ENCODE measurements at regions not wholly inside any gene's neighbourhood (a gene's known extent, or its start where the extent isn't known, plus 50 kb on each side); places are given as distances from the start of the nearest gene placed in this dataset.

- peaks cover 4% of the 10 kb centered on the region for H3K9me3 Mint-ChIP-seq (ENCODE audit: unreplicated experiment)
- DNase-seq: no peak
- H3K4me1 Mint-ChIP-seq (ENCODE audit: low read depth, unreplicated experiment): no peaks in the 10 kb centered on the region
- H3K36me3 Mint-ChIP-seq (ENCODE audit: unreplicated experiment): peaks cover 7% of the 10 kb centered on the region
- H3K4me3 Mint-ChIP-seq (ENCODE audit: unreplicated experiment): no peak overlapping the region
- no peak for TF ChIP-seq CTCF (IDR thresholded peaks at IDR 0.05; ENCODE audit: partially characterized antibody, unreplicated experiment)
- no peaks in the 10 kb centered on the region for H3K27me3 Mint-ChIP-seq (ENCODE audit: unreplicated experiment)
- no peak overlapping the region for H3K27ac Mint-ChIP-seq (ENCODE audit: unreplicated experiment)
These were observed 255.2 kb downstream of the ARL4A start for GRCh38 chr7:12942609-12943008.

DNA sequence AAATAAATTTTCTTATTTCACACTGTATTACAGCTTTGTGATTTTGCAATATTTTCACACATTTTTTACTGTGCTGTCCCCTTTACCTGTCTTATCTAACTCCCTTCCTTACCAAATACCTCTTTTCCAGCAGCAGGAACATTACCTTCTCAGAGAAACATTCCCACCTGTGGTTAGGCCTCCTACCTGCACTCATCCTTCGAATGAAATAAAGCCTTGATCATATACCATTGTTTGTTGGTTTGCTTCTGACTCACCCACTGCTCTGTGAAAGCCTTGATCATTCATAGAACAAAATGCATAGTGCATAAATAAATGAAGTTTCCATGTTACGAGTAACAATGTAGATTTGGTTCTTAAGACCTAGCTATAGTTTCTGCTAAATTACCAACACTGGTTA lies 256.3 kb downstream of the ARL4A start:
- TF ChIP-seq CTCF (IDR thresholded peaks at IDR 0.05; ENCODE audit: partially characterized antibody, unreplicated experiment): no peak
- no peak for DNase-seq
- Mint-ChIP-seq H3K27me3 (ENCODE audit: unreplicated experiment) (no peaks in the 10 kb centered on the region), H3K4me1 (ENCODE audit: low read depth, unreplicated experiment) (no peaks in the 10 kb centered on the region), H3K4me3 (ENCODE audit: unreplicated experiment) (no peak overlapping the region), H3K9me3 (ENCODE audit: unreplicated experiment) (no peaks in the 10 kb centered on the region), H3K27ac (ENCODE audit: unreplicated experiment) (no peak overlapping the region), H3K36me3 (ENCODE audit: unreplicated experiment) (peaks cover 1% of the 10 kb centered on the region)

DNA sequence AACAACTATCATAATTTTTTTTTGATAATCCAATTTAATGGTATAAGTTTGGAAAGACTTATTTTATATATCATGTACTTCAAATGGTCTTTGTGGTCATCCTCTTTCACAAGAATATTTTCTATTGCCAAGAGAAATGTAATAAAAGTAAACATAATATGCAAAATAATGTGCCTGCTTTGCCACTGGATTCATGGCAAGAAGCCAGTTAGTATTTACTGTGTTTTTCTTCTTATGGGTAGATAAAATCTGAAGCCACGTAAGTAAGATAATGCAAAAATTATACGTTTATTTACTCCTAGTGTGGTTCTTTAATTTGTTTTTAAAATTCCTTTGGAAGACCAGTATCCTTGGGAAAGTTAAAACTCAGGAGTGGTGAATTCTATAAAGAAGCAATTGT lies 258.5 kb downstream of the ARL4A start:
- no peak overlapping the region for H3K27ac Mint-ChIP-seq (ENCODE audit: unreplicated experiment)
- TF ChIP-seq CTCF (IDR thresholded peaks at IDR 0.05; ENCODE audit: partially characterized antibody, unreplicated experiment): no peak
- no peak for DNase-seq
- no peak overlapping the region for H3K4me3 Mint-ChIP-seq (ENCODE audit: unreplicated experiment)
- H3K27me3 Mint-ChIP-seq (ENCODE audit: unreplicated experiment): no peaks in the 10 kb centered on the region
- H3K4me1 Mint-ChIP-seq (ENCODE audit: low read depth, unreplicated experiment): no peaks in the 10 kb centered on the region
- H3K36me3 Mint-ChIP-seq (ENCODE audit: unreplicated experiment): no peaks in the 10 kb centered on the region
- no peaks in the 10 kb centered on the region for H3K9me3 Mint-ChIP-seq (ENCODE audit: unreplicated experiment)

DNA sequence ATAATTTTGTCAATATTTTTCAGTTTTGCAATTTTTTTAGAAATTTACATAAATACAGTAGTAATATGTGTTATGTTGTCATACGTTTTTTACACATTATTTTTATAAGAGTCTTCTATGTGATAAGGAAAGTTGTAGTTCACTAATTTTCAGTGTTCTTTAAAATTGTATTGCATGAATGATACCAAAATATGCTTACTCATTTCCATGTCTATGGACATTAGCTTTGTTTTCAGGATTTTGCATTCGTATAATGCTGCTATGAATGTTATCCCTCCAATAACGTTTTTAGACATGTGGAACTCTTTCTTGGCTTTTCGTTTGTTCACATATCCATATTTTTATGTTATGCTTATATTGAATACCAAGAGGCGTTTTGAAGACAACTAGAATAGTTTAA lies 260.0 kb downstream of the ARL4A start:
- Mint-ChIP-seq H3K27me3 (ENCODE audit: unreplicated experiment) (no peaks in the 10 kb centered on the region), H3K4me1 (ENCODE audit: low read depth, unreplicated experiment) (no peaks in the 10 kb centered on the region), H3K9me3 (ENCODE audit: unreplicated experiment) (no peaks in the 10 kb centered on the region), H3K4me3 (ENCODE audit: unreplicated experiment) (no peak overlapping the region), H3K36me3 (ENCODE audit: unreplicated experiment) (no peaks in the 10 kb centered on the region), H3K27ac (ENCODE audit: unreplicated experiment) (no peak overlapping the region)
- DNase-seq: no peak
- no peak for TF ChIP-seq CTCF (IDR thresholded peaks at IDR 0.05; ENCODE audit: partially characterized antibody, unreplicated experiment)

DNA sequence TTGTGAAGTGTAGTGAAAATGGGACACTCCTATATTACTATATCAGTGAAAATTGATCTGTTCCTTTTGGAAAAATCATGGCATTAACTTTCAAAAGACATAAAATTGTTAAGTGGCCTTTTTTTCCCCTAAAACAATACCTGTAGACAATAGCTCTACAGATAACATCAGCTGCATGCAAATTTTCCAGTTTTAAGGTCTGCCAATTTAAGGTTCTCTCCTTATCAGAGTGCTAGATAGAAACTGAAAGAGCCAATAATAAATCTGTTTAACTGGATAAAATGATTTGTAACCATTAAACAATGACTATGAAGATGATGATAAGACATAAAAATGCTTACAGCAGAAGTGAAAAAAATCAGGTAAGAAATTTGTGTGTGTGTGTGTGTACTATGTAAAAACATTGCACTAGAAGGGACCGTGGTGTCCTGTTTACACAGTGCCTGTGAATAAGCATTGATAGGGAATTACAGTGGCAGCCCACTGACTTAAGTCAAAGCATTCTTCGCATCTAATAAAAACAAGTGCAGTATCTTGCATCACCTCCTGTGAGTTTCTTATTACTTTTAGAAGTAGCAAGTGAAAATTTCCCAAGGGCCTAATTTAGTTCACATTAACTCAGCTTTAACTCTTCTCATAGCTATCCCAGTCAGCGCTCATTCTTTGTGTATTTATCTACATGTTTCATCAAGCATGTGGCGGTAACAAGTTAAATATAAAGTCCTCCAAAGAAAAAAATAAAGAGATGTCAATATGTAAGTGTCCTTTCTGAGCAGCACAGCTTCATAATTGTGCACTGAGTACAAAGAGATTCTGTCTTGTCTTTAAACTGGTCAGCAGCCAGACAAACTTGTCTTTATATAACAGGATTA lies 261.9 kb downstream of the ARL4A start:
- no peaks in the 10 kb centered on the region for H3K9me3 Mint-ChIP-seq (ENCODE audit: unreplicated experiment)
- H3K4me3 Mint-ChIP-seq (ENCODE audit: unreplicated experiment): no peak overlapping the region
- H3K4me1 Mint-ChIP-seq (ENCODE audit: low read depth, unreplicated experiment): no peaks in the 10 kb centered on the region
- TF ChIP-seq CTCF (IDR thresholded peaks at IDR 0.05; ENCODE audit: partially characterized antibody, unreplicated experiment): no peak
- H3K36me3 Mint-ChIP-seq (ENCODE audit: unreplicated experiment): no peaks in the 10 kb centered on the region
- no peak for DNase-seq
- no peaks in the 10 kb centered on the region for H3K27me3 Mint-ChIP-seq (ENCODE audit: unreplicated experiment)
- no peak overlapping the region for H3K27ac Mint-ChIP-seq (ENCODE audit: unreplicated experiment)
